HEK293T (cell line): ENCODE measurements at regions not wholly inside any gene's neighbourhood (a gene's known extent, or its start where the extent isn't known, plus 50 kb on each side); places are given as distances from the start of the nearest gene placed in this dataset.
"Not testable (repeated sequence)": the region's sequence is repeated elsewhere in the genome, so short reads cannot be mapped to it uniquely, and the experiment has no call there.

Source experiments
- BHLHE40 ChIP-seq: fragments of 450-650 bp; IDR thresholded peaks from 2 replicates; pipeline ENCODE4 v1.6.1; 2016; ENCODE audit warnings: mild to moderate bottlenecking, moderate library complexity, borderline replicate concordance
- CTBP1 ChIP-seq: fragments of 450-650 bp; IDR thresholded peaks from 2 replicates; pipeline ENCODE4 v1.6.1; 2016; ENCODE audit warnings: borderline replicate concordance
- FOXA1 ChIP-seq: fragments of 450-650 bp; IDR thresholded peaks from 2 replicates; pipeline ENCODE4 v1.6.1; 2016; ENCODE audit warnings: mild to moderate bottlenecking
- FOXK2 ChIP-seq: fragments of 450-650 bp; IDR thresholded peaks from 2 replicates; pipeline ENCODE4 v1.6.1; 2016; ENCODE audit warnings: mild to moderate bottlenecking
- HDGF ChIP-seq: fragments of 450-650 bp; IDR thresholded peaks from 2 replicates; pipeline ENCODE4 v1.6.1; 2017; ENCODE audit warnings: antibody characterized with exemption, borderline replicate concordance
- L3MBTL2 ChIP-seq: fragments of 450-650 bp; conservative IDR thresholded peaks from 2 replicates; pipeline ENCODE4 v1.6.1; 2016; ENCODE audit warnings: mild to moderate bottlenecking
- NFRKB ChIP-seq: fragments of 450-650 bp; IDR thresholded peaks from 2 replicates; pipeline ENCODE4 v1.6.1; 2016; ENCODE audit warnings: mild to moderate bottlenecking, moderate library complexity
- PKNOX1 ChIP-seq: fragments of 450-650 bp; IDR thresholded peaks from 2 replicates; pipeline ENCODE4 v1.6.1; 2016
- SP1 ChIP-seq: fragments of 450-650 bp; IDR thresholded peaks from 2 replicates; pipeline ENCODE4 v1.6.1; 2017
- SUZ12 ChIP-seq: fragments of 450-650 bp; IDR thresholded peaks from 2 replicates; pipeline ENCODE4 v1.6.1; 2016; ENCODE audit warnings: mild to moderate bottlenecking
- TARDBP ChIP-seq: fragments of 450-650 bp; IDR thresholded peaks from 2 replicates; pipeline ENCODE4 v1.6.1; 2016
- ZNF384 ChIP-seq: fragments of 450-650 bp; IDR thresholded peaks from 2 replicates; pipeline ENCODE4 v1.6.1; 2016

- TF ChIP-seq TARDBP, BHLHE40, NFRKB, CTBP1, PKNOX1, ZNF384, SUZ12, HDGF, L3MBTL2, SP1, FOXK2, FOXA1: not testable (repeated sequence)
Measured at GRCh38 chr2:65568656-65569440, 136.4 kb upstream of the SPRED2 start.
